ENCODE measurements at regions not wholly inside any gene's neighbourhood (a gene's known extent, or its start where the extent isn't known, plus 50 kb on each side); places are given as distances from the start of the nearest gene placed in this dataset.

GRCh38 chr10:78321000-78321399 lies 287.3 kb downstream of the RPS24 start:
- DNase-seq (ENCODE audit: extremely low spot score, unreplicated experiment) = no peak
- Mint-ChIP-seq H3K9me3 (ENCODE audit: unreplicated experiment) (peaks cover 16% of the 10 kb centered on the region), H3K27me3 (ENCODE audit: unreplicated experiment) (peaks cover 48% of the 10 kb centered on the region), H3K27ac (ENCODE audit: unreplicated experiment) (no peak overlapping the region), H3K4me3 (ENCODE audit: unreplicated experiment) (no peak overlapping the region), H3K4me1 (ENCODE audit: unreplicated experiment) (no peaks in the 10 kb centered on the region), H3K36me3 (ENCODE audit: unreplicated experiment) (peaks cover under 1% of the 10 kb centered on the region)
- no peak for TF ChIP-seq CTCF (IDR thresholded peaks at IDR 0.05)

GRCh38 chr10:78321500-78321899 lies 287.8 kb downstream of the RPS24 start:
- Mint-ChIP-seq H3K4me3 (ENCODE audit: unreplicated experiment) (no peak overlapping the region), H3K9me3 (ENCODE audit: unreplicated experiment) (peaks cover 21% of the 10 kb centered on the region), H3K4me1 (ENCODE audit: unreplicated experiment) (no peaks in the 10 kb centered on the region), H3K36me3 (ENCODE audit: unreplicated experiment) (peaks cover 5% of the 10 kb centered on the region), H3K27ac (ENCODE audit: unreplicated experiment) (no peak overlapping the region), H3K27me3 (ENCODE audit: unreplicated experiment) (peaks cover 52% of the 10 kb centered on the region)
- peak; percentile 38 for DNase-seq (ENCODE audit: extremely low spot score, unreplicated experiment)
- TF ChIP-seq CTCF (IDR thresholded peaks at IDR 0.05) = no peak

- H3K9me3 Mint-ChIP-seq (ENCODE audit: unreplicated experiment) = peaks cover 31% of the 10 kb centered on the region
- H3K27ac Mint-ChIP-seq (ENCODE audit: unreplicated experiment) = no peak overlapping the region
- H3K4me3 Mint-ChIP-seq (ENCODE audit: unreplicated experiment) = no peak overlapping the region
- H3K36me3 Mint-ChIP-seq (ENCODE audit: unreplicated experiment) = peaks cover 5% of the 10 kb centered on the region
- H3K27me3 Mint-ChIP-seq (ENCODE audit: unreplicated experiment) = peaks cover 54% of the 10 kb centered on the region
- no peak for TF ChIP-seq CTCF (IDR thresholded peaks at IDR 0.05)
- H3K4me1 Mint-ChIP-seq (ENCODE audit: unreplicated experiment) = peaks cover 6% of the 10 kb centered on the region
- no peak for DNase-seq (ENCODE audit: extremely low spot score, unreplicated experiment)
Measured at GRCh38 chr10:78326372-78326771, 292.7 kb downstream of the RPS24 start.

GRCh38 chr10:78327778-78328591 lies 294.3 kb downstream of the RPS24 start:
- peaks cover 14% of the 10 kb centered on the region for H3K4me1 Mint-ChIP-seq (ENCODE audit: unreplicated experiment)
- no peak overlapping the region for H3K27ac Mint-ChIP-seq (ENCODE audit: unreplicated experiment)
- TF ChIP-seq CTCF (IDR thresholded peaks at IDR 0.05) = no peak
- no peak overlapping the region for H3K4me3 Mint-ChIP-seq (ENCODE audit: unreplicated experiment)
- DNase-seq (ENCODE audit: extremely low spot score, unreplicated experiment) = peak; percentile 71
- peaks cover 31% of the 10 kb centered on the region for H3K9me3 Mint-ChIP-seq (ENCODE audit: unreplicated experiment)
- H3K36me3 Mint-ChIP-seq (ENCODE audit: unreplicated experiment) = peaks cover 5% of the 10 kb centered on the region
- H3K27me3 Mint-ChIP-seq (ENCODE audit: unreplicated experiment) = peaks cover 45% of the 10 kb centered on the region

- no peak overlapping the region for H3K4me3 Mint-ChIP-seq (ENCODE audit: unreplicated experiment)
Measured at GRCh38 chr10:78328592-78329404, 295.1 kb downstream of the RPS24 start.

More at GRCh38 chr10:78328592-78329404, 295.1 kb downstream of the RPS24 start:
- no peak for TF ChIP-seq CTCF (IDR thresholded peaks at IDR 0.05)
- Mint-ChIP-seq H3K4me1 (ENCODE audit: unreplicated experiment) (peaks cover 14% of the 10 kb centered on the region), H3K36me3 (ENCODE audit: unreplicated experiment) (peaks cover 5% of the 10 kb centered on the region), H3K27ac (ENCODE audit: unreplicated experiment) (no peak overlapping the region), H3K9me3 (ENCODE audit: unreplicated experiment) (peaks cover 24% of the 10 kb centered on the region), H3K27me3 (ENCODE audit: unreplicated experiment) (peaks cover 37% of the 10 kb centered on the region)
- DNase-seq (ENCODE audit: extremely low spot score, unreplicated experiment) = peak; percentile 63
